ENCODE measurements at regions not wholly inside any gene's neighbourhood (a gene's known extent, or its start where the extent isn't known, plus 50 kb on each side); places are given as distances from the start of the nearest gene placed in this dataset.

DNA sequence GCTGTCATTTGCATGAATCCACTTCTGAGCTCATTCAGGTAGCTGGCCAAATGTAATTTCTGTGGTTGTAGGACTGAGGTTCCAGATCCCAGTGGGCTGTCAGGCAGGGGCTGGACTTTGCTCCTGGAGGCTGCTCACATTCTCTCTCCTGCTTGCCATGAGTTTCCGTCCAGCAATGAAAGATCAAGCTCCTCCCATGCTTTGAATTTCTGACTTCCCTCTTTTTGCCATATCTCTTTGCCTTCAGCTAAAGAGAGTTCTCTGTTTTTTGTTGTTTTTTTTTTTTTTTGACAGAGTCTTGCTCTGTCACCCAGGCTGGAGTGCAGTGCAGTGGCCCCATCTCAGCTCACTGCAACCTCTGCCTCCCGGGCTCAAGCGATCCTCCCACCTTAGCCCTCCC lies 76.9 kb downstream of the ING1 start (continued):
- TF ChIP-seq, protein P1, sequence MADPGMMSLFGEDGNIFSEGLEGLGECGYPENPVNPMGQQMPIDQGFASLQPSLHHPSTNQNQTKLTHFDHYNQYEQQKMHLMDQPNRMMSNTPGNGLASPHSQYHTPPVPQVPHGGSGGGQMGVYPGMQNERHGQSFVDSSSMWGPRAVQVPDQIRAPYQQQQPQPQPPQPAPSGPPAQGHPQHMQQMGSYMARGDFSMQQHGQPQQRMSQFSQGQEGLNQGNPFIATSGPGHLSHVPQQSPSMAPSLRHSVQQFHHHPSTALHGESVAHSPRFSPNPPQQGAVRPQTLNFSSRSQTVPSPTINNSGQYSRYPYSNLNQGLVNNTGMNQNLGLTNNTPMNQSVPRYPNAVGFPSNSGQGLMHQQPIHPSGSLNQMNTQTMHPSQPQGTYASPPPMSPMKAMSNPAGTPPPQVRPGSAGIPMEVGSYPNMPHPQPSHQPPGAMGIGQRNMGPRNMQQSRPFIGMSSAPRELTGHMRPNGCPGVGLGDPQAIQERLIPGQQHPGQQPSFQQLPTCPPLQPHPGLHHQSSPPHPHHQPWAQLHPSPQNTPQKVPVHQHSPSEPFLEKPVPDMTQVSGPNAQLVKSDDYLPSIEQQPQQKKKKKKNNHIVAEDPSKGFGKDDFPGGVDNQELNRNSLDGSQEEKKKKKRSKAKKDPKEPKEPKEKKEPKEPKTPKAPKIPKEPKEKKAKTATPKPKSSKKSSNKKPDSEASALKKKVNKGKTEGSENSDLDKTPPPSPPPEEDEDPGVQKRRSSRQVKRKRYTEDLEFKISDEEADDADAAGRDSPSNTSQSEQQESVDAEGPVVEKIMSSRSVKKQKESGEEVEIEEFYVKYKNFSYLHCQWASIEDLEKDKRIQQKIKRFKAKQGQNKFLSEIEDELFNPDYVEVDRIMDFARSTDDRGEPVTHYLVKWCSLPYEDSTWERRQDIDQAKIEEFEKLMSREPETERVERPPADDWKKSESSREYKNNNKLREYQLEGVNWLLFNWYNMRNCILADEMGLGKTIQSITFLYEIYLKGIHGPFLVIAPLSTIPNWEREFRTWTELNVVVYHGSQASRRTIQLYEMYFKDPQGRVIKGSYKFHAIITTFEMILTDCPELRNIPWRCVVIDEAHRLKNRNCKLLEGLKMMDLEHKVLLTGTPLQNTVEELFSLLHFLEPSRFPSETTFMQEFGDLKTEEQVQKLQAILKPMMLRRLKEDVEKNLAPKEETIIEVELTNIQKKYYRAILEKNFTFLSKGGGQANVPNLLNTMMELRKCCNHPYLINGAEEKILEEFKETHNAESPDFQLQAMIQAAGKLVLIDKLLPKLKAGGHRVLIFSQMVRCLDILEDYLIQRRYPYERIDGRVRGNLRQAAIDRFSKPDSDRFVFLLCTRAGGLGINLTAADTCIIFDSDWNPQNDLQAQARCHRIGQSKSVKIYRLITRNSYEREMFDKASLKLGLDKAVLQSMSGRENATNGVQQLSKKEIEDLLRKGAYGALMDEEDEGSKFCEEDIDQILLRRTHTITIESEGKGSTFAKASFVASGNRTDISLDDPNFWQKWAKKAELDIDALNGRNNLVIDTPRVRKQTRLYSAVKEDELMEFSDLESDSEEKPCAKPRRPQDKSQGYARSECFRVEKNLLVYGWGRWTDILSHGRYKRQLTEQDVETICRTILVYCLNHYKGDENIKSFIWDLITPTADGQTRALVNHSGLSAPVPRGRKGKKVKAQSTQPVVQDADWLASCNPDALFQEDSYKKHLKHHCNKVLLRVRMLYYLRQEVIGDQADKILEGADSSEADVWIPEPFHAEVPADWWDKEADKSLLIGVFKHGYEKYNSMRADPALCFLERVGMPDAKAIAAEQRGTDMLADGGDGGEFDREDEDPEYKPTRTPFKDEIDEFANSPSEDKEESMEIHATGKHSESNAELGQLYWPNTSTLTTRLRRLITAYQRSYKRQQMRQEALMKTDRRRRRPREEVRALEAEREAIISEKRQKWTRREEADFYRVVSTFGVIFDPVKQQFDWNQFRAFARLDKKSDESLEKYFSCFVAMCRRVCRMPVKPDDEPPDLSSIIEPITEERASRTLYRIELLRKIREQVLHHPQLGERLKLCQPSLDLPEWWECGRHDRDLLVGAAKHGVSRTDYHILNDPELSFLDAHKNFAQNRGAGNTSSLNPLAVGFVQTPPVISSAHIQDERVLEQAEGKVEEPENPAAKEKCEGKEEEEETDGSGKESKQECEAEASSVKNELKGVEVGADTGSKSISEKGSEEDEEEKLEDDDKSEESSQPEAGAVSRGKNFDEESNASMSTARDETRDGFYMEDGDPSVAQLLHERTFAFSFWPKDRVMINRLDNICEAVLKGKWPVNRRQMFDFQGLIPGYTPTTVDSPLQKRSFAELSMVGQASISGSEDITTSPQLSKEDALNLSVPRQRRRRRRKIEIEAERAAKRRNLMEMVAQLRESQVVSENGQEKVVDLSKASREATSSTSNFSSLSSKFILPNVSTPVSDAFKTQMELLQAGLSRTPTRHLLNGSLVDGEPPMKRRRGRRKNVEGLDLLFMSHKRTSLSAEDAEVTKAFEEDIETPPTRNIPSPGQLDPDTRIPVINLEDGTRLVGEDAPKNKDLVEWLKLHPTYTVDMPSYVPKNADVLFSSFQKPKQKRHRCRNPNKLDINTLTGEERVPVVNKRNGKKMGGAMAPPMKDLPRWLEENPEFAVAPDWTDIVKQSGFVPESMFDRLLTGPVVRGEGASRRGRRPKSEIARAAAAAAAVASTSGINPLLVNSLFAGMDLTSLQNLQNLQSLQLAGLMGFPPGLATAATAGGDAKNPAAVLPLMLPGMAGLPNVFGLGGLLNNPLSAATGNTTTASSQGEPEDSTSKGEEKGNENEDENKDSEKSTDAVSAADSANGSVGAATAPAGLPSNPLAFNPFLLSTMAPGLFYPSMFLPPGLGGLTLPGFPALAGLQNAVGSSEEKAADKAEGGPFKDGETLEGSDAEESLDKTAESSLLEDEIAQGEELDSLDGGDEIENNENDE (IDR thresholded peaks at IDR 0.05; ENCODE audit: low read depth, low read length): no peak
- TF ChIP-seq CHAMP1 (IDR thresholded peaks at IDR 0.05) (no peak), SP1 (CRISPR knock-in tag; IDR thresholded peaks at IDR 0.05) (no peak), ZNF561 (CRISPR knock-in tag; conservative IDR thresholded peaks at IDR 0.05) (no peak), NR2F6 (CRISPR knock-in tag; IDR thresholded peaks at IDR 0.05) (no peak), TGIF2 (CRISPR knock-in tag; IDR thresholded peaks at IDR 0.05) (no peak), FOXJ3 (CRISPR knock-in tag; IDR thresholded peaks at IDR 0.05) (no peak)
- TF ChIP-seq, protein P2, sequence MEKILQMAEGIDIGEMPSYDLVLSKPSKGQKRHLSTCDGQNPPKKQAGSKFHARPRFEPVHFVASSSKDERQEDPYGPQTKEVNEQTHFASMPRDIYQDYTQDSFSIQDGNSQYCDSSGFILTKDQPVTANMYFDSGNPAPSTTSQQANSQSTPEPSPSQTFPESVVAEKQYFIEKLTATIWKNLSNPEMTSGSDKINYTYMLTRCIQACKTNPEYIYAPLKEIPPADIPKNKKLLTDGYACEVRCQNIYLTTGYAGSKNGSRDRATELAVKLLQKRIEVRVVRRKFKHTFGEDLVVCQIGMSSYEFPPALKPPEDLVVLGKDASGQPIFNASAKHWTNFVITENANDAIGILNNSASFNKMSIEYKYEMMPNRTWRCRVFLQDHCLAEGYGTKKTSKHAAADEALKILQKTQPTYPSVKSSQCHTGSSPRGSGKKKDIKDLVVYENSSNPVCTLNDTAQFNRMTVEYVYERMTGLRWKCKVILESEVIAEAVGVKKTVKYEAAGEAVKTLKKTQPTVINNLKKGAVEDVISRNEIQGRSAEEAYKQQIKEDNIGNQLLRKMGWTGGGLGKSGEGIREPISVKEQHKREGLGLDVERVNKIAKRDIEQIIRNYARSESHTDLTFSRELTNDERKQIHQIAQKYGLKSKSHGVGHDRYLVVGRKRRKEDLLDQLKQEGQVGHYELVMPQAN (IDR thresholded peaks at IDR 0.05; ENCODE audit: borderline replicate concordance): no peak
